Body of pancreas (tissue), 4 donors: ENCODE measurements at regions not wholly inside any gene's neighbourhood (a gene's known extent, or its start where the extent isn't known, plus 50 kb on each side); places are given as distances from the start of the nearest gene placed in this dataset.

Experiments used
- CTCF ChIP-seq, 7 experiments: fragments of 450-650 bp in 4 of 7; fragments of 200-600 bp in 3 of 7; sonication (generic) in 3 of 7; IDR thresholded peaks; one replicate each; pipeline ENCODE4 v1.5.1; 2016 to 2019; ENCODE audit warnings: antibody characterized with exemption in 7 of 7
- POLR2A ChIP-seq, 3 donors: fragments of 450-650 bp; IDR thresholded peaks; one replicate each; pipeline ENCODE4 v1.6.1; 2016; ENCODE audit warnings: antibody characterized with exemption in 3 of 3, mild to moderate bottlenecking in 2 of 3

GRCh38 chr9:107409581-107410389, 79.8 kb downstream of the KLF4 start:
- TF ChIP-seq CTCF (IDR thresholded peaks at IDR 0.05) (no peak), POLR2A (IDR thresholded peaks at IDR 0.05) (no peak)
